ENCODE measurements at regions not wholly inside any gene's neighbourhood (a gene's known extent, or its start where the extent isn't known, plus 50 kb on each side); places are given as distances from the start of the nearest gene placed in this dataset.

DNA sequence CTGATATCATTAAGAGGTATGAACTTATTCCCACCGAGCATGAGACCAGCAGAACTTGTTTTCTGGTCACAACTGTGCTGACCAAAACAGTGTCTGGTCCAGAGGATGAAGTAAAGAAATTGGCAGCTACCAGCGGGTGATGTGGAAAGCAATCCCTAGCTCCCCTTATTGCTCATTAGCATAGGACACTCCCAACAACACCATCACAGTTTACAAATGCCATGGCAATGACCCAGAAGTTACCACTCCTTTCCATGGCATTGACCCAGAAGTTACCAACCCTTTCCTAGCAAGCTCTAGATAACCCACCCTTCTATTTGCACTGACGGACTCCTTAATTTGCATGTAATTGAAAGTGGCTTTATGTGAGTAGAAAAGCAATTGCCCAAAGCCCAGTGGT is 1856.1 kb downstream of the OLFM4 start:
- no peaks in the 10 kb centered on the region for H3K9me3 ChIP-seq (ENCODE audit: low read length)
- no peaks in the 10 kb centered on the region for H4K20me1 ChIP-seq (ENCODE audit: insufficient read depth)
- H3F3A ChIP-seq (ENCODE audit: insufficient read depth, low read length, poor library complexity, severe bottlenecking) = no peaks in the 10 kb centered on the region
- H3K36me3 ChIP-seq (ENCODE audit: insufficient read depth, low read length) = no peaks in the 10 kb centered on the region
- no peaks in the 10 kb centered on the region for H3K79me2 ChIP-seq (replicated peaks; ENCODE audit: insufficient read depth, low read length)
- no peaks in the 10 kb centered on the region for H3K27me3 ChIP-seq (ENCODE audit: insufficient read depth, low read depth, low read length)
- no peak overlapping the region for H3K4me3 ChIP-seq (ENCODE audit: low read length)
- no peak overlapping the region for H3K27ac ChIP-seq (ENCODE audit: low read length)
- no peaks in the 10 kb centered on the region for H3K9me2 ChIP-seq (ENCODE audit: insufficient read depth, low read length)
- TF ChIP-seq, protein P1, sequence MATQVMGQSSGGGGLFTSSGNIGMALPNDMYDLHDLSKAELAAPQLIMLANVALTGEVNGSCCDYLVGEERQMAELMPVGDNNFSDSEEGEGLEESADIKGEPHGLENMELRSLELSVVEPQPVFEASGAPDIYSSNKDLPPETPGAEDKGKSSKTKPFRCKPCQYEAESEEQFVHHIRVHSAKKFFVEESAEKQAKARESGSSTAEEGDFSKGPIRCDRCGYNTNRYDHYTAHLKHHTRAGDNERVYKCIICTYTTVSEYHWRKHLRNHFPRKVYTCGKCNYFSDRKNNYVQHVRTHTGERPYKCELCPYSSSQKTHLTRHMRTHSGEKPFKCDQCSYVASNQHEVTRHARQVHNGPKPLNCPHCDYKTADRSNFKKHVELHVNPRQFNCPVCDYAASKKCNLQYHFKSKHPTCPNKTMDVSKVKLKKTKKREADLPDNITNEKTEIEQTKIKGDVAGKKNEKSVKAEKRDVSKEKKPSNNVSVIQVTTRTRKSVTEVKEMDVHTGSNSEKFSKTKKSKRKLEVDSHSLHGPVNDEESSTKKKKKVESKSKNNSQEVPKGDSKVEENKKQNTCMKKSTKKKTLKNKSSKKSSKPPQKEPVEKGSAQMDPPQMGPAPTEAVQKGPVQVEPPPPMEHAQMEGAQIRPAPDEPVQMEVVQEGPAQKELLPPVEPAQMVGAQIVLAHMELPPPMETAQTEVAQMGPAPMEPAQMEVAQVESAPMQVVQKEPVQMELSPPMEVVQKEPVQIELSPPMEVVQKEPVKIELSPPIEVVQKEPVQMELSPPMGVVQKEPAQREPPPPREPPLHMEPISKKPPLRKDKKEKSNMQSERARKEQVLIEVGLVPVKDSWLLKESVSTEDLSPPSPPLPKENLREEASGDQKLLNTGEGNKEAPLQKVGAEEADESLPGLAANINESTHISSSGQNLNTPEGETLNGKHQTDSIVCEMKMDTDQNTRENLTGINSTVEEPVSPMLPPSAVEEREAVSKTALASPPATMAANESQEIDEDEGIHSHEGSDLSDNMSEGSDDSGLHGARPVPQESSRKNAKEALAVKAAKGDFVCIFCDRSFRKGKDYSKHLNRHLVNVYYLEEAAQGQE (IDR thresholded peaks at IDR 0.05; ENCODE audit: borderline replicate concordance) = no peak
- no peak for TF ChIP-seq EZH2 (IDR thresholded peaks at IDR 0.05; ENCODE audit: borderline replicate concordance, insufficient read depth, low read length, poor library complexity, severe bottlenecking)
- TF ChIP-seq RAD21 (conservative IDR thresholded peaks at IDR 0.05) = no peak
- TF ChIP-seq TAF1 (IDR thresholded peaks at IDR 0.05; ENCODE audit: low read depth) = no peak
- no peak for TF ChIP-seq EP300 (conservative IDR thresholded peaks at IDR 0.05; ENCODE audit: poor library complexity, severe bottlenecking)
- no peak for TF ChIP-seq POLR2AphosphoS5 (IDR thresholded peaks at IDR 0.05)
- TF ChIP-seq MXI1 (conservative IDR thresholded peaks at IDR 0.05; ENCODE audit: poor library complexity, severe bottlenecking) = no peak
- TF ChIP-seq SMC3 (conservative IDR thresholded peaks at IDR 0.05; ENCODE audit: poor library complexity) = no peak
- TF ChIP-seq, protein P2, sequence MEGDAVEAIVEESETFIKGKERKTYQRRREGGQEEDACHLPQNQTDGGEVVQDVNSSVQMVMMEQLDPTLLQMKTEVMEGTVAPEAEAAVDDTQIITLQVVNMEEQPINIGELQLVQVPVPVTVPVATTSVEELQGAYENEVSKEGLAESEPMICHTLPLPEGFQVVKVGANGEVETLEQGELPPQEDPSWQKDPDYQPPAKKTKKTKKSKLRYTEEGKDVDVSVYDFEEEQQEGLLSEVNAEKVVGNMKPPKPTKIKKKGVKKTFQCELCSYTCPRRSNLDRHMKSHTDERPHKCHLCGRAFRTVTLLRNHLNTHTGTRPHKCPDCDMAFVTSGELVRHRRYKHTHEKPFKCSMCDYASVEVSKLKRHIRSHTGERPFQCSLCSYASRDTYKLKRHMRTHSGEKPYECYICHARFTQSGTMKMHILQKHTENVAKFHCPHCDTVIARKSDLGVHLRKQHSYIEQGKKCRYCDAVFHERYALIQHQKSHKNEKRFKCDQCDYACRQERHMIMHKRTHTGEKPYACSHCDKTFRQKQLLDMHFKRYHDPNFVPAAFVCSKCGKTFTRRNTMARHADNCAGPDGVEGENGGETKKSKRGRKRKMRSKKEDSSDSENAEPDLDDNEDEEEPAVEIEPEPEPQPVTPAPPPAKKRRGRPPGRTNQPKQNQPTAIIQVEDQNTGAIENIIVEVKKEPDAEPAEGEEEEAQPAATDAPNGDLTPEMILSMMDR (IDR thresholded peaks at IDR 0.05; ENCODE audit: poor library complexity, severe bottlenecking) = no peak
- H3K4me2 ChIP-seq (ENCODE audit: low read length) = no peak overlapping the region
- H2AFZ ChIP-seq (ENCODE audit: low read depth, low read length) = no peak overlapping the region
- no peak overlapping the region for H3K9ac ChIP-seq (ENCODE audit: low read length)

DNA sequence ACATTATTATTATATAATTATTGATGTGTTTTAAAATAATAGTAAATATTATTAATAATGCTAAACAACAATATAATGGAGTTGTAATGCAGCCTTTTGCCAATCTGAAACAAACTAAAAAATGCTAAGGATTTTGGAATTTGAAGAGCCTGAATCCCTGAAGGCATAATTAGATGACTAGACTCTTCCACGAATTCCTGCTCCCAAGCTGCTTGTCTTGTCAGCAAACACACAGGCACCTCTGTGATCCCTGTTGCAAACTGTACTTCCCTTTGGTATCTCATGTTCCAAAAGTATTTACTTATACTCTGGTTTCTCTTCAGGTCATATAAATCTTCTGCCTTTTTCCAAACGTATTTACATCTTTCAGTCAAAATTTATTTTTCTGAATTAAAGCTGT is 1862.4 kb downstream of the OLFM4 start:
- H3K27me3 ChIP-seq (ENCODE audit: insufficient read depth, low read depth, low read length) = no peaks in the 10 kb centered on the region
- H3K36me3 ChIP-seq (ENCODE audit: insufficient read depth, low read length) = no peaks in the 10 kb centered on the region
- H3K4me3 ChIP-seq (ENCODE audit: low read length) = no peak overlapping the region
- no peak overlapping the region for H3K27ac ChIP-seq (ENCODE audit: low read length)
- TF ChIP-seq, protein P2 (IDR thresholded peaks at IDR 0.05; ENCODE audit: poor library complexity, severe bottlenecking) = no peak
- no peak for TF ChIP-seq EZH2 (IDR thresholded peaks at IDR 0.05; ENCODE audit: borderline replicate concordance, insufficient read depth, low read length, poor library complexity, severe bottlenecking)
- no peak for TF ChIP-seq TAF1 (IDR thresholded peaks at IDR 0.05; ENCODE audit: low read depth)
- no peak for TF ChIP-seq SMC3 (conservative IDR thresholded peaks at IDR 0.05; ENCODE audit: poor library complexity)
- TF ChIP-seq, protein P1 (IDR thresholded peaks at IDR 0.05; ENCODE audit: borderline replicate concordance) = no peak
- no peak for TF ChIP-seq RAD21 (conservative IDR thresholded peaks at IDR 0.05)
- TF ChIP-seq MXI1 (conservative IDR thresholded peaks at IDR 0.05; ENCODE audit: poor library complexity, severe bottlenecking) = no peak
- no peak for TF ChIP-seq EP300 (conservative IDR thresholded peaks at IDR 0.05; ENCODE audit: poor library complexity, severe bottlenecking)
- TF ChIP-seq POLR2AphosphoS5 (IDR thresholded peaks at IDR 0.05) = no peak
- H3K9me2 ChIP-seq (ENCODE audit: insufficient read depth, low read length) = no peaks in the 10 kb centered on the region
- no peaks in the 10 kb centered on the region for H3K9me3 ChIP-seq (ENCODE audit: low read length)
- no peak overlapping the region for H3K9ac ChIP-seq (ENCODE audit: low read length)
- H2AFZ ChIP-seq (ENCODE audit: low read depth, low read length) = no peak overlapping the region
- H3K4me2 ChIP-seq (ENCODE audit: low read length) = no peak overlapping the region
- no peaks in the 10 kb centered on the region for H4K20me1 ChIP-seq (ENCODE audit: insufficient read depth)
- H3F3A ChIP-seq (ENCODE audit: insufficient read depth, low read length, poor library complexity, severe bottlenecking) = no peaks in the 10 kb centered on the region
- H3K79me2 ChIP-seq (replicated peaks; ENCODE audit: insufficient read depth, low read length) = no peaks in the 10 kb centered on the region
